Stimulated activated CD8-positive, alpha-beta memory T cell treated with anti-CD3 and anti-CD28 coated beads, Interleukin-12 subunit alpha, Interleukin-12 subunit beta, amount 100 ng/mL, for 24 hours (primary cell): ENCODE measurements at regions not wholly inside any gene's neighbourhood (a gene's known extent, or its start where the extent isn't known, plus 50 kb on each side); places are given as distances from the start of the nearest gene placed in this dataset.

Source experiments
- DNase-seq: peaks from one replicate; pipeline ENCODE4 v3.0.0-alpha.2; 2020; ENCODE audit errors: extremely low read depth

GRCh38 chr12:125674554-125675338 lies 609.5 kb downstream of the AACS start:
- no peak for DNase-seq

- DNase-seq, result no peak
These were observed 611.1 kb downstream of the AACS start for GRCh38 chr12:125676366-125676765.

- DNase-seq, result no peak
These were observed 612.6 kb downstream of the AACS start for GRCh38 chr12:125677829-125678228.

GRCh38 chr12:125678589-125678993 lies 613.4 kb downstream of the AACS start:
- DNase-seq, result no peak

- no peak for DNase-seq
These were observed 618.6 kb downstream of the AACS start for GRCh38 chr12:125683748-125684381.

- no peak for DNase-seq
These were observed 619.9 kb downstream of the AACS start for GRCh38 chr12:125684968-125685790.

GRCh38 chr12:125685915-125686314 lies 620.7 kb downstream of the AACS start:
- no peak for DNase-seq

- DNase-seq, result no peak
These were observed 622.2 kb downstream of the AACS start for GRCh38 chr12:125687403-125687802.

- no peak for DNase-seq
These were observed 622.6 kb downstream of the AACS start for GRCh38 chr12:125687820-125688219.

GRCh38 chr12:125688223-125688622 lies 623.0 kb downstream of the AACS start:
- no peak for DNase-seq

GRCh38 chr12:125688881-125689280 lies 623.6 kb downstream of the AACS start:
- DNase-seq, result no peak

- no peak for DNase-seq
These were observed 624.6 kb downstream of the AACS start for GRCh38 chr12:125689576-125690410.

GRCh38 chr12:125690841-125691240 lies 625.6 kb downstream of the AACS start:
- no peak for DNase-seq

- DNase-seq, result no peak
These were observed 630.8 kb downstream of the AACS start for GRCh38 chr12:125696054-125696453.

GRCh38 chr12:125704803-125705202 lies 639.6 kb downstream of the AACS start:
- no peak for DNase-seq

GRCh38 chr12:125720961-125721360 lies 655.7 kb downstream of the AACS start:
- no peak for DNase-seq

- DNase-seq, result no peak
These were observed 668.9 kb downstream of the AACS start for GRCh38 chr12:125734137-125734536.

- DNase-seq, result no peak
These were observed 673.0 kb downstream of the AACS start for GRCh38 chr12:125738211-125738610.

- DNase-seq, result no peak
These were observed 677.2 kb downstream of the AACS start for GRCh38 chr12:125742413-125742812.

GRCh38 chr12:125744201-125744600 lies 679.0 kb downstream of the AACS start:
- no peak for DNase-seq

GRCh38 chr12:125755512-125755911 lies 690.3 kb downstream of the AACS start:
- no peak for DNase-seq

GRCh38 chr12:125766091-125766490 lies 700.9 kb downstream of the AACS start:
- no peak for DNase-seq
